ENCODE measurements at regions not wholly inside any gene's neighbourhood (a gene's known extent, or its start where the extent isn't known, plus 50 kb on each side); places are given as distances from the start of the nearest gene placed in this dataset.

GRCh38 chr13:32946558-32946957, 69.7 kb upstream of the KL start:
- no peaks in the 10 kb centered on the region for H3K4me1 ChIP-seq (ENCODE audit: control insufficient read depth in 1 of 2, low read depth in 2 of 2)
- no peaks in the 10 kb centered on the region for H3K9me3 ChIP-seq
- ATAC-seq (ENCODE audit: insufficient number of reproducible peaks, low FRiP score, low read depth) (no peak), DNase-seq (ENCODE audit: low spot score) (no peak)
- H3K4me3 ChIP-seq = no peak overlapping the region
- no peaks in the 10 kb centered on the region for H3K36me3 ChIP-seq
- H3K27ac ChIP-seq = no peak overlapping the region
- H3K27me3 ChIP-seq (replicated peaks; ENCODE audit: insufficient read depth) = no peaks in the 10 kb centered on the region
- no peak for TF ChIP-seq CTCF (IDR thresholded peaks at IDR 0.05)

GRCh38 chr13:32947411-32948276, 68.6 kb upstream of the KL start:
- Histone ChIP-seq H3K27me3 (replicated peaks; ENCODE audit: insufficient read depth) (no peaks in the 10 kb centered on the region), H3K9me3 (no peaks in the 10 kb centered on the region), H3K36me3 (no peaks in the 10 kb centered on the region), H3K4me1 (ENCODE audit: control insufficient read depth in 1 of 2, low read depth in 2 of 2) (no peaks in the 10 kb centered on the region), H3K4me3 (no peak overlapping the region), H3K27ac (no peak overlapping the region)
- no peak for TF ChIP-seq CTCF (IDR thresholded peaks at IDR 0.05)
- ATAC-seq (ENCODE audit: insufficient number of reproducible peaks, low FRiP score, low read depth) (no peak), DNase-seq (ENCODE audit: low spot score) (no peak)

GRCh38 chr13:32949820-32950219, 66.4 kb upstream of the KL start:
- Histone ChIP-seq H3K27ac (no peak overlapping the region), H3K9me3 (no peaks in the 10 kb centered on the region), H3K4me3 (no peak overlapping the region), H3K4me1 (ENCODE audit: control insufficient read depth in 1 of 2, low read depth in 2 of 2) (no peaks in the 10 kb centered on the region), H3K36me3 (no peaks in the 10 kb centered on the region), H3K27me3 (replicated peaks; ENCODE audit: insufficient read depth) (no peaks in the 10 kb centered on the region)
- TF ChIP-seq CTCF (IDR thresholded peaks at IDR 0.05) = no peak
- ATAC-seq (ENCODE audit: insufficient number of reproducible peaks, low FRiP score, low read depth) (no peak), DNase-seq (ENCODE audit: low spot score) (no peak)

GRCh38 chr13:32951580-32951979, 64.6 kb upstream of the KL start:
- Histone ChIP-seq H3K4me3 (no peak overlapping the region), H3K27ac (no peak overlapping the region), H3K27me3 (replicated peaks; ENCODE audit: insufficient read depth) (no peaks in the 10 kb centered on the region), H3K4me1 (ENCODE audit: control insufficient read depth in 1 of 2, low read depth in 2 of 2) (no peaks in the 10 kb centered on the region), H3K36me3 (no peaks in the 10 kb centered on the region), H3K9me3 (no peaks in the 10 kb centered on the region)
- DNase-seq (ENCODE audit: low spot score) = no peak
- TF ChIP-seq CTCF (IDR thresholded peaks at IDR 0.05) = no peak
- ATAC-seq (ENCODE audit: insufficient number of reproducible peaks, low FRiP score, low read depth) = no peak

GRCh38 chr13:32955881-32956594, 60.2 kb upstream of the KL start:
- Histone ChIP-seq H3K4me1 (ENCODE audit: control insufficient read depth in 1 of 2, low read depth in 2 of 2) (no peaks in the 10 kb centered on the region), H3K27ac (no peak overlapping the region), H3K36me3 (no peaks in the 10 kb centered on the region), H3K9me3 (no peaks in the 10 kb centered on the region), H3K4me3 (no peak overlapping the region), H3K27me3 (replicated peaks; ENCODE audit: insufficient read depth) (no peaks in the 10 kb centered on the region)
- ATAC-seq (ENCODE audit: insufficient number of reproducible peaks, low FRiP score, low read depth) = no peak
- no peak for TF ChIP-seq CTCF (IDR thresholded peaks at IDR 0.05)
- no peak for DNase-seq (ENCODE audit: low spot score)
